KOPT-K1 (cell line): ENCODE measurements at regions not wholly inside any gene's neighbourhood (a gene's known extent, or its start where the extent isn't known, plus 50 kb on each side); places are given as distances from the start of the nearest gene placed in this dataset.

Source experiments
- H3K27ac ChIP-seq: fragments of 200-600 bp; sonication (generic); 2 replicates; pipeline ENCODE4 v1.5.1; 2016; ENCODE audit warnings: antibody characterized with exemption, mild to moderate bottlenecking, low read depth, low read length; ENCODE audit not compliant: poor library complexity, severe bottlenecking
- H3K36me3 ChIP-seq: fragments of 200-600 bp; sonication (generic); 2 replicates; pipeline ENCODE4 v1.5.1; 2017; ENCODE audit warnings: antibody characterized with exemption, mild to moderate bottlenecking, low read length, moderate library complexity; ENCODE audit not compliant: insufficient read depth
- H3K9me3 ChIP-seq: fragments of 200-600 bp; sonication (generic); 2 replicates; pipeline ENCODE4 v1.5.1; 2017; ENCODE audit warnings: antibody characterized with exemption, low read length, mild to moderate bottlenecking; ENCODE audit not compliant: insufficient read depth, poor library complexity, severe bottlenecking

- H3K36me3 ChIP-seq = no peaks in the 10 kb centered on the region
- no peaks in the 10 kb centered on the region for H3K9me3 ChIP-seq
- H3K27ac ChIP-seq = no peak overlapping the region
Observed at GRCh38 chr10:55062349-55062748, 261.3 kb upstream of the PCDH15 start.

- no peaks in the 10 kb centered on the region for H3K36me3 ChIP-seq
- H3K27ac ChIP-seq = no peak overlapping the region
- H3K9me3 ChIP-seq = no peaks in the 10 kb centered on the region
Observed at GRCh38 chr10:55058800-55059199, 257.8 kb upstream of the PCDH15 start.

GRCh38 chr10:55051515-55051914, 250.5 kb upstream of the PCDH15 start:
- H3K36me3 ChIP-seq = no peaks in the 10 kb centered on the region
- H3K27ac ChIP-seq = no peak overlapping the region
- no peaks in the 10 kb centered on the region for H3K9me3 ChIP-seq

- Histone ChIP-seq H3K27ac (no peak overlapping the region), H3K36me3 (no peaks in the 10 kb centered on the region), H3K9me3 (no peaks in the 10 kb centered on the region)
Observed at GRCh38 chr10:55048830-55049498, 247.9 kb upstream of the PCDH15 start.

GRCh38 chr10:55043540-55043939, 242.5 kb upstream of the PCDH15 start:
- H3K27ac ChIP-seq = no peak overlapping the region
- no peaks in the 10 kb centered on the region for H3K9me3 ChIP-seq
- no peaks in the 10 kb centered on the region for H3K36me3 ChIP-seq

GRCh38 chr10:55033061-55033460, 232.0 kb upstream of the PCDH15 start:
- Histone ChIP-seq H3K27ac (no peak overlapping the region), H3K36me3 (no peaks in the 10 kb centered on the region), H3K9me3 (no peaks in the 10 kb centered on the region)

- Histone ChIP-seq H3K36me3 (no peaks in the 10 kb centered on the region), H3K27ac (no peak overlapping the region), H3K9me3 (no peaks in the 10 kb centered on the region)
Observed at GRCh38 chr10:55024713-55025112, 223.7 kb upstream of the PCDH15 start.

- no peaks in the 10 kb centered on the region for H3K36me3 ChIP-seq
- H3K27ac ChIP-seq = no peak overlapping the region
- no peaks in the 10 kb centered on the region for H3K9me3 ChIP-seq
Observed at GRCh38 chr10:55019439-55019838, 218.4 kb upstream of the PCDH15 start.

GRCh38 chr10:55013318-55013717, 212.3 kb upstream of the PCDH15 start:
- Histone ChIP-seq H3K9me3 (no peaks in the 10 kb centered on the region), H3K36me3 (no peaks in the 10 kb centered on the region), H3K27ac (no peak overlapping the region)

GRCh38 chr10:55002420-55002819, 201.4 kb upstream of the PCDH15 start:
- Histone ChIP-seq H3K9me3 (peaks cover 9% of the 10 kb centered on the region), H3K27ac (no peak overlapping the region), H3K36me3 (no peaks in the 10 kb centered on the region)

GRCh38 chr10:55001422-55001821, 200.4 kb upstream of the PCDH15 start:
- no peaks in the 10 kb centered on the region for H3K36me3 ChIP-seq
- peaks cover 9% of the 10 kb centered on the region for H3K9me3 ChIP-seq
- no peak overlapping the region for H3K27ac ChIP-seq

GRCh38 chr10:54993148-54993547, 192.1 kb upstream of the PCDH15 start:
- H3K27ac ChIP-seq = no peak overlapping the region
- no peaks in the 10 kb centered on the region for H3K36me3 ChIP-seq
- H3K9me3 ChIP-seq = no peaks in the 10 kb centered on the region

GRCh38 chr10:54985732-54986131, 184.7 kb upstream of the PCDH15 start:
- Histone ChIP-seq H3K36me3 (no peaks in the 10 kb centered on the region), H3K27ac (no peak overlapping the region), H3K9me3 (no peaks in the 10 kb centered on the region)

GRCh38 chr10:54983255-54983654, 182.2 kb upstream of the PCDH15 start:
- Histone ChIP-seq H3K9me3 (no peaks in the 10 kb centered on the region), H3K36me3 (no peaks in the 10 kb centered on the region), H3K27ac (no peak overlapping the region)

- no peak overlapping the region for H3K27ac ChIP-seq
- no peaks in the 10 kb centered on the region for H3K36me3 ChIP-seq
- no peaks in the 10 kb centered on the region for H3K9me3 ChIP-seq
Observed at GRCh38 chr10:54962134-54962900, 161.3 kb upstream of the PCDH15 start.

GRCh38 chr10:54961040-54961439, 160.0 kb upstream of the PCDH15 start:
- Histone ChIP-seq H3K9me3 (no peaks in the 10 kb centered on the region), H3K27ac (no peak overlapping the region), H3K36me3 (no peaks in the 10 kb centered on the region)
